ENCODE measurements at regions not wholly inside any gene's neighbourhood (a gene's known extent, or its start where the extent isn't known, plus 50 kb on each side); places are given as distances from the start of the nearest gene placed in this dataset.

DNA sequence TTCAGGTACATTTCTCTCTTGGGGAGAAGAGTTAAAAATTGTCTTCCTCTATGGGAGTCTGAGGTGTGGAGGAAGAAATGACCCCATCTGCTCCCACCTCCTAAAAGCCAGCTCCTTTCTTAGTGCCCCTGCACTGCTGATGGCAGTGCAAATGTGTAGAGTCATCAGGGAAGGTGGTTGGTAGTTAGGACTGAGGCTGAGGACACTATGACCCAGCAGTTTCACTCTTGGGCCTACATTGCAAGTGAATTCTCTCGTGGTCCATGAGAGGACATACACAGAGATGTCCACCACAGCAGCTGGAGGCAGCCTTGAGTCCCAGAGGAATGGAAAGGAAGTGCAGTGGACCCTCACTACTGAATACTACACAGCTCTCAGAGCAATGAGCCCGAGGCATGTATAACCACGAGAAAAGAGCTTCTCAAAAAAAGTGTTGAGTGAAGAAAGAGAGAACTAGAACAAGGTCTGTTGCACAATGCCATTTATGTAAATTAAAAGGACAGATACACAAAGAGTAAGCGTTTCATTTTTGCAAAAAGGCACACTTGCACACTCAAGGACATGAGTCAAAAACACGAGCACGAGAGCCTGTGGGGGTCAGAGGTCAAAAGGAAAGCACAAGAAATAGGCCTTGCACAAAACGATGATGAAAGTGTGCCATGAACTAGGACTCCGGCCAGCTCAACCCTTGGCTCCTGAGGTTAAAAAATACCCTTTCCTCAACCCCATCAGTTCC, 164.4 kb upstream of the ADRA1D start:
- FAIRE-seq: no peak
- DNase-seq (ENCODE audit: insufficient read length, low spot score): no peak

DNA sequence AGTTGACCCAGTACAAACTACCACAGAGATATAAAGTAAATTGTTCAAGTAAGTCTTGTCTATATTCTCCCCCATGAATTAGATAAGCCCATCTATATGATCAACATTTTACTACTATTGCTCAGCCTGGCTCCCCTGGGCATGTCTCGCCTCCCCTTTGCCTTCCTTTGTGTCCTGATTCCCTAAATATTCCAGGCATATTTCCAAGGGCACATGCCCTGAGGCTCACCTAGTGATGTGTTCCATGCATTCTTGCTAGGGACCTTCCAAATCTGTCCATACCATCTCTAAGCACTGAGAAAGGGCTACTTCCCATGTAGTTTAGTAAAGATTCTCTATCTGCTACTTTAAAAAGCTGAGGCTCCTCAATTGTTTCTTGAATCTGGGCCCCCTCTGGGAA, 163.1 kb upstream of the ADRA1D start:
- FAIRE-seq (no peak), DNase-seq (ENCODE audit: insufficient read length, low spot score) (no peak)
- TF ChIP-seq, protein P1, sequence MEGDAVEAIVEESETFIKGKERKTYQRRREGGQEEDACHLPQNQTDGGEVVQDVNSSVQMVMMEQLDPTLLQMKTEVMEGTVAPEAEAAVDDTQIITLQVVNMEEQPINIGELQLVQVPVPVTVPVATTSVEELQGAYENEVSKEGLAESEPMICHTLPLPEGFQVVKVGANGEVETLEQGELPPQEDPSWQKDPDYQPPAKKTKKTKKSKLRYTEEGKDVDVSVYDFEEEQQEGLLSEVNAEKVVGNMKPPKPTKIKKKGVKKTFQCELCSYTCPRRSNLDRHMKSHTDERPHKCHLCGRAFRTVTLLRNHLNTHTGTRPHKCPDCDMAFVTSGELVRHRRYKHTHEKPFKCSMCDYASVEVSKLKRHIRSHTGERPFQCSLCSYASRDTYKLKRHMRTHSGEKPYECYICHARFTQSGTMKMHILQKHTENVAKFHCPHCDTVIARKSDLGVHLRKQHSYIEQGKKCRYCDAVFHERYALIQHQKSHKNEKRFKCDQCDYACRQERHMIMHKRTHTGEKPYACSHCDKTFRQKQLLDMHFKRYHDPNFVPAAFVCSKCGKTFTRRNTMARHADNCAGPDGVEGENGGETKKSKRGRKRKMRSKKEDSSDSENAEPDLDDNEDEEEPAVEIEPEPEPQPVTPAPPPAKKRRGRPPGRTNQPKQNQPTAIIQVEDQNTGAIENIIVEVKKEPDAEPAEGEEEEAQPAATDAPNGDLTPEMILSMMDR (IDR thresholded peaks at IDR 0.05; ENCODE audit: insufficient read depth, missing control alignments): no peak

More for the DNA sequence above, 164.4 kb upstream of the ADRA1D start:
- TF ChIP-seq, protein P1 (IDR thresholded peaks at IDR 0.05; ENCODE audit: insufficient read depth, missing control alignments): no peak

DNA sequence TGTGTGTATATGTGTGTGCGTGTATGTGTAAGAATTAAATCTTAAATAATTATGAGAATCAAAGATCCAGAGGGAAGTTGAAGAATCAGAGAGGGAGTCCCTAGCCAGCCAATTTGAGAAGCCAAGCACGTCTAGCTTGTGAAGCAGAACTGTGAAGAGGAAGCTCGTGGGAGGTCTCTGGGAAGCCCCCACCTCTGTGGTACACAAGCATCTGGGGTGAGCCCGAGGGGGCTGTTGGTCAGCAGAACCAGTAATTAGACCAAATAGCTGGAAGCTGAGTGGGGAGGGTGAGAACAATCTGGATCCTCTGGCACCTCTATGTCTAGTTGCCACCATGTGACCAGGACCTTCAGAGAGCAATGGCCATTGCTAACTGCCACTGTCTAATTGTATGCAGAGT, 162.7 kb upstream of the ADRA1D start:
- TF ChIP-seq, protein P1 (IDR thresholded peaks at IDR 0.05; ENCODE audit: insufficient read depth, missing control alignments): no peak
- FAIRE-seq (no peak), DNase-seq (ENCODE audit: insufficient read length, low spot score) (no peak)

DNA sequence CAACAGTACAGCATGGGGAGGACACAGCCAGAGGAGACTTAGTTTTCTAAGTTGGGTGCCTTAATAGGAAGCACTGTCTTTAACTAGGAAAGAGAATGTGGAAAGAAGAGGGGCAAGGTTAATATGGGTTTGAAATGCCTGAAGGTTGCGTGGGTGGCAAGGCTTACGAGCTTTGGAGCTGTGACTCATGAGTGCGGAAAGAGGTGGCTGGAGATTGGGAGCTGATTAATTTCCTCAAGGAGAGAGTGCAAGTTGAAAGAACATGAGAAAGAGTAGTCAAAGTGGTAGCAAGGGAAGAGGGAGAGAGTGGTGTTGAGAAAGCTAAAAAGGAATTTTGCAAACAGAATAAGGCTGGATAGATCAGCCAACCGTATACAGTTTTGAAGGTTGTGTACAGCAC, 157.5 kb upstream of the ADRA1D start:
- no peak for DNase-seq (ENCODE audit: insufficient read length, low spot score)
- FAIRE-seq: no peak
- TF ChIP-seq, protein P1 (IDR thresholded peaks at IDR 0.05; ENCODE audit: insufficient read depth, missing control alignments): no peak

DNA sequence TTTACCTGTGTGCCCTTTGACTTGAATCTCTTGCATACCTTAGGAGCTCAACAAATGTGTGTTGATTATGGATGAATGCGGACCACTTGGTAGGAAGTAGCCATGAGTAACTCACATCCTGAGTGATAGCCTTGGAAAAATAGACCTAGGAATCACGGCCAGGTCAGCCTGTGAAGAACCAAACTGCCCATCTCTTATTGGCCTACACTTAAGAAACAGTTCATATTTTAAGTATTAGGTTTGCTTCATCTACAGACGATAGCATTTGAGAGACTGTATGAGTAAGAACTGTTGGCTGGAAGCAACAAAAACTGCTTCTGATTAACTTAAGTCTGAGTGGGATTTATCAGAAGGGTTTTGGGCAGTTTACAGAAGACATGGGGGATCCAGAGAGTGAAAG, 152.5 kb upstream of the ADRA1D start:
- no peak for DNase-seq (ENCODE audit: insufficient read length, low spot score)
- no peak for FAIRE-seq
- TF ChIP-seq, protein P1 (IDR thresholded peaks at IDR 0.05; ENCODE audit: insufficient read depth, missing control alignments): no peak

DNA sequence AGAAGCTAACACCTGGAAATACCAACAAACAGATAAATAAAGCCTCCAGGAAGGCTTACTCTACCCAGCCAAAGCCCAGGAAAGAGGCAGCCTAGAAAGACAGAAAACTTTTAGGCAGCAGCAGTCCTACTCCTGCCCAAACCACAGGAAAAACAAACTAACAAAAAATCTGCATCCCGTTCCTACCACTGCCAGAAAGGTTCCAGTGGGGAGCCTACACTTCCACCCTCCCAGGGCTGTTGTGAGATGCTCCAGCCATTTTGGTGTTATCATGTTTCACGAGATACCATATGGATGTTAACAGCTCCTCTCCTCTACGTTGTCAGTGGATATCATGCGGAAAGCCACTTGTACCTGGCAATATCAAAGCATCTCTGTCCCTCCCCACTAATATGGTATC, 135.9 kb upstream of the ADRA1D start:
- TF ChIP-seq, protein P1 (IDR thresholded peaks at IDR 0.05; ENCODE audit: insufficient read depth, missing control alignments): no peak
- DNase-seq (ENCODE audit: insufficient read length, low spot score) (no peak), FAIRE-seq (no peak)

DNA sequence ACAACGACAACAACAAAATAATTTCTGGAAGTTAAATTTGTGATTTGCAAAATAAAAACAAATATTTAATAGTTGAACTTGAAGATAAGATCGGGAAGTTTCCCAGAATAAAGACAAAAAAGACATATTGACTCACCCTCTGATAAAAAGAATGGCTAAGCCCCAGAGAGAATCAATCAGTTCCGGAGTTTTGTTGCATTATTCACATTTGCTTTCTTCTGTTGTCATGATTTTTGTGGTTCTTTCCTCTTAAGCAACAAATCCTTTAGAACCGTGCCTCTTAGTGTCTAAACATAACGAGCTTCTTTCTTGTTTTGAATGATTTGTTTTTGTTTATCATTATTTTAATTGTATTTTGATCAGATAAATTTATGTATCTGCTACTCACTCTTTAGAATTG, 134.9 kb upstream of the ADRA1D start:
- DNase-seq (ENCODE audit: insufficient read length, low spot score) (no peak), FAIRE-seq (no peak)
- TF ChIP-seq, protein P1 (IDR thresholded peaks at IDR 0.05; ENCODE audit: insufficient read depth, missing control alignments): no peak
